H1 (cell line): ENCODE measurements at regions not wholly inside any gene's neighbourhood (a gene's known extent, or its start where the extent isn't known, plus 50 kb on each side); places are given as distances from the start of the nearest gene placed in this dataset.

Experiments used
- ATF2 ChIP-seq: IDR thresholded peaks from 2 replicates; pipeline ENCODE4 v1.6.1; 2012; ENCODE audit warnings: low read length, inconsistent platforms
- BRCA1 ChIP-seq: IDR thresholded peaks from 2 replicates; pipeline ENCODE4 v1.6.1; 2012; ENCODE audit warnings: low read depth, low read length, improper control_type of control experiment
- CTCF ChIP-seq, 3 experiments: IDR thresholded peaks; 1 replicate in 2 of 3; 2 replicates in 1 of 3; pipeline versions ENCODE4 v1.5.1 to v1.6.1; 2011; ENCODE audit warnings: low read length in 3 of 3, mild to moderate bottlenecking in 3 of 3, inconsistent platforms in 2 of 3, low read depth in 1 of 3, moderate library complexity in 1 of 3; ENCODE audit not compliant: insufficient read depth in 1 of 3; ENCODE audit errors: control extremely low read depth in 1 of 3
- EP300 ChIP-seq, 2 experiments: IDR thresholded peaks; 1 replicate in 1 of 2; 2 replicates in 1 of 2; pipeline ENCODE4 v1.6.1; 2011 to 2012; ENCODE audit warnings: low read depth in 2 of 2, low read length in 2 of 2, mild to moderate bottlenecking in 2 of 2, borderline replicate concordance in 1 of 2, inconsistent platforms in 1 of 2, moderate library complexity in 1 of 2
- EZH2 ChIP-seq: fragments of 200-600 bp; sonication (generic); IDR thresholded peaks from 2 replicates; pipeline ENCODE4 v1.7.1; 2012; ENCODE audit warnings: low read depth, mild to moderate bottlenecking, moderate library complexity, low read length, inconsistent platforms; ENCODE audit not compliant: severe bottlenecking
- MAFK ChIP-seq: IDR thresholded peaks from 2 replicates; pipeline ENCODE4 v1.6.1; 2012; ENCODE audit warnings: low read depth, mild to moderate bottlenecking, improper control_type of control experiment, low read length
- MAX ChIP-seq: IDR thresholded peaks from 2 replicates; pipeline ENCODE4 v1.6.1; 2012; ENCODE audit warnings: inconsistent platforms
- POLR2A ChIP-seq, 2 experiments: IDR thresholded peaks; 1 replicate in 1 of 2; 2 replicates in 1 of 2; pipeline ENCODE4 v1.6.1; 2011; ENCODE audit warnings: low read depth in 2 of 2, low read length in 2 of 2, mild to moderate bottlenecking in 2 of 2; ENCODE audit errors: control extremely low read depth in 1 of 2
- RNF2 ChIP-seq: fragments of 200-900, 300-1000 bp; sonication (generic); IDR thresholded peaks from 2 replicates; pipeline ENCODE4 v1.7.1; 2016; ENCODE audit warnings: borderline replicate concordance, low read depth, mild to moderate bottlenecking, antibody characterized with exemption, low read length; ENCODE audit not compliant: poor library complexity, severe bottlenecking; ENCODE audit errors: missing control alignments
- SP1 ChIP-seq: IDR thresholded peaks from 2 replicates; pipeline ENCODE4 v1.6.1; 2011; ENCODE audit warnings: low read depth, low read length
- TBP ChIP-seq: IDR thresholded peaks from 2 replicates; pipeline ENCODE4 v1.6.1; 2011; ENCODE audit warnings: low read depth, low read length, improper control_type of control experiment
- YY1 ChIP-seq: IDR thresholded peaks from 2 replicates; pipeline ENCODE4 v1.6.1; 2011; ENCODE audit warnings: low read depth, mild to moderate bottlenecking, low read length
- ZNF274 ChIP-seq: IDR thresholded peaks from 2 replicates; pipeline ENCODE4 v1.7.0; 2012; ENCODE audit warnings: low read length, borderline replicate concordance; ENCODE audit errors: extremely low read depth

GRCh38 chrX:23127586-23127985 lies 127.8 kb downstream of the DDX53 start:
- TF ChIP-seq CTCF (IDR thresholded peaks at IDR 0.05; ENCODE audit: control extremely low read depth in 1 of 3, insufficient read depth in 1 of 3, low read depth in 1 of 3, low read length in 3 of 3): no peak
- TF ChIP-seq BRCA1: no peak
- TF ChIP-seq MAFK: no peak
- TF ChIP-seq YY1: no peak
- no peak for TF ChIP-seq MAX
- no peak for TF ChIP-seq ATF2
- no peak for TF ChIP-seq POLR2A (IDR thresholded peaks at IDR 0.05; ENCODE audit: control extremely low read depth in 1 of 2, low read depth in 2 of 2, low read length in 2 of 2)
- TF ChIP-seq SP1: no peak
- TF ChIP-seq EZH2: no peak
- no peak for TF ChIP-seq EP300 (IDR thresholded peaks at IDR 0.05; ENCODE audit: borderline replicate concordance in 1 of 2, low read depth in 2 of 2, low read length in 2 of 2)
- TF ChIP-seq RNF2: no peak
- TF ChIP-seq TBP: no peak
- no peak for TF ChIP-seq ZNF274
